ENCODE measurements at regions not wholly inside any gene's neighbourhood (a gene's known extent, or its start where the extent isn't known, plus 50 kb on each side); places are given as distances from the start of the nearest gene placed in this dataset.

DNA sequence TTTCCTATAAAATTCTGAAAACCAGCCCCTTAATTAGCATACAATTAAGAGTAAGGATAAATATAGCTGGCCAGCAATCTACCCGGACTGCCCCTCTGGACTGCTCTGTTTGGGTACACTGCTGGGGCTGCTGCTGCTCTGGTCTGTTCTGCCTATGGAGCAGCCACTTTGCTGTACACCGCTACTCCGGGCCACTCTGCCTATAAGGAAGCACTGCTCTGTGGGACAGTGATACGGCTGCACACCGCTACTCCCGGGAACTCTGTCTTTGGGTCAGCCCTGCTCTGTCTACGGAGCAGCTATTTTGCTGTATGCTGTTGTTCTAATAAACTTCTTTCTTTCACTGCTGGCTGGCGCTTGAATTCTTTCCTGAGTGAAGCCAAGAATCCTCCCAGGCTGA lies 316.5 kb upstream of the PLSCR5 start:
- RAD21 ChIA-PET (ENCODE audit: unreplicated experiment), result no interaction called here
- Histone ChIP-seq H3K79me2 (ENCODE audit: control insufficient read depth, insufficient read depth, low read length) (no peaks in the 10 kb centered on the region), H3K27me3 (replicated peaks in 1 of 2; ENCODE audit: control insufficient read depth in 2 of 2, insufficient read depth in 2 of 2, low read length in 1 of 2) (no peaks in the 10 kb centered on the region), H3K9me3 (replicated peaks; ENCODE audit: control insufficient read depth, insufficient read depth, low read length) (no peaks in the 10 kb centered on the region), H2AFZ (ENCODE audit: control insufficient read depth, low read depth, low read length) (no peak overlapping the region), H3K9ac (ENCODE audit: control insufficient read depth, insufficient read depth, low read length) (no peak overlapping the region), H4K20me1 (ENCODE audit: control insufficient read depth, insufficient read depth) (no peaks in the 10 kb centered on the region), H3K36me3 (ENCODE audit: control insufficient read depth in 2 of 2, insufficient read depth in 2 of 2, low read length in 1 of 2) (no peaks in the 10 kb centered on the region), H3K27ac (ENCODE audit: control insufficient read depth, insufficient read depth) (no peak overlapping the region), H3K4me2 (ENCODE audit: control insufficient read depth, insufficient read depth) (no peak overlapping the region), H3K4me3 (no peak overlapping the region), H3K4me1 (ENCODE audit: control insufficient read depth, insufficient read depth, low read length) (no peaks in the 10 kb centered on the region)
- DNase-seq (ENCODE audit: low read depth, low spot score) (no peak), FAIRE-seq (no peak), ATAC-seq (no peak)
- POLR2A ChIA-PET, result no interaction called here
- WGBS (ENCODE audit: insufficient coverage, insufficient replicate concordance, low lambda C conversion rate, missing lambda C conversion rate), result 49% methylated on average over 8 of the region's 8 CpGs
- CTCF ChIA-PET, result no interaction called here
- intact Hi-C loops (cut with micrococcal nuclease; ENCODE audit: unreplicated experiment) (no loop called here), in situ Hi-C loops (cut with MboI) (no loop called here)
- BruUV-seq (replicated peaks), result no TSS peak
- TF ChIP-seq, protein P1, sequence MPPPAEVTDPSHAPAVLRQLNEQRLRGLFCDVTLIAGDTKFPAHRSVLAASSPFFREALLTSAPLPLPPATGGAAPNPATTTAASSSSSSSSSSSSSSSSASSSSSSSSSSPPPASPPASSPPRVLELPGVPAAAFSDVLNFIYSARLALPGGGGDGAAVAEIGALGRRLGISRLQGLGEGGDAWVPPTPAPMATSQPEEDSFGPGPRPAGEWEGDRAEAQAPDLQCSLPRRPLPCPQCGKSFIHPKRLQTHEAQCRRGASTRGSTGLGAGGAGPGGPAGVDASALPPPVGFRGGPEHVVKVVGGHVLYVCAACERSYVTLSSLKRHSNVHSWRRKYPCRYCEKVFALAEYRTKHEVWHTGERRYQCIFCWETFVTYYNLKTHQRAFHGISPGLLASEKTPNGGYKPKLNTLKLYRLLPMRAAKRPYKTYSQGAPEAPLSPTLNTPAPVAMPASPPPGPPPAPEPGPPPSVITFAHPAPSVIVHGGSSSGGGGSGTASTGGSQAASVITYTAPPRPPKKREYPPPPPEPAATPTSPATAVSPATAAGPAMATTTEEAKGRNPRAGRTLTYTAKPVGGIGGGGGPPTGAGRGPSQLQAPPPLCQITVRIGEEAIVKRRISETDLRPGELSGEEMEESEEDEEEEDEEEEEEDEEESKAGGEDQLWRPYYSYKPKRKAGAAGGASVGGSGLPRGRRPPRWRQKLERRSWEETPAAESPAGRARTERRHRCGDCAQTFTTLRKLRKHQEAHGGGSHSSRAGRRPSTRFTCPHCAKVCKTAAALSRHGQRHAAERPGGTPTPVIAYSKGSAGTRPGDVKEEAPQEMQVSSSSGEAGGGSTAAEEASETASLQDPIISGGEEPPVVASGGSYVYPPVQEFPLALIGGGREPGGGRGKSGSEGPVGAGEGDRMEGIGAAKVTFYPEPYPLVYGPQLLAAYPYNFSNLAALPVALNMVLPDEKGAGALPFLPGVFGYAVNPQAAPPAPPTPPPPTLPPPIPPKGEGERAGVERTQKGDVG (CRISPR knock-in tag; IDR thresholded peaks at IDR 0.05), result no peak
- TF ChIP-seq, protein P2, sequence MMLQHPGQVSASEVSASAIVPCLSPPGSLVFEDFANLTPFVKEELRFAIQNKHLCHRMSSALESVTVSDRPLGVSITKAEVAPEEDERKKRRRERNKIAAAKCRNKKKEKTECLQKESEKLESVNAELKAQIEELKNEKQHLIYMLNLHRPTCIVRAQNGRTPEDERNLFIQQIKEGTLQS (IDR thresholded peaks at IDR 0.05; ENCODE audit: borderline replicate concordance, extremely low read depth, low read depth, low read length), result no peak
- TF ChIP-seq CBX3 (IDR thresholded peaks at IDR 0.05; ENCODE audit: borderline replicate concordance, low read depth) (no peak), FOS (IDR thresholded peaks at IDR 0.05; ENCODE audit: borderline replicate concordance, extremely low read depth, insufficient read length) (no peak), CEBPB (IDR thresholded peaks at IDR 0.05; ENCODE audit: borderline replicate concordance in 1 of 2, low read depth in 2 of 2, low read length in 2 of 2) (no peak), MEF2A (IDR thresholded peaks at IDR 0.05; ENCODE audit: insufficient read depth, low read depth, low read length) (no peak), EED (IDR thresholded peaks at IDR 0.05; ENCODE audit: low read depth) (no peak), IRF4 (IDR thresholded peaks at IDR 0.05; ENCODE audit: low read depth, low read length) (no peak), MYC (IDR thresholded peaks at IDR 0.05; ENCODE audit: insufficient read depth, insufficient read length, insufficient replicate concordance, low read length, severe bottlenecking) (no peak), BRCA1 (IDR thresholded peaks at IDR 0.05; ENCODE audit: low read depth, low read length) (no peak), CHD2 (IDR thresholded peaks at IDR 0.05; ENCODE audit: borderline replicate concordance, low read depth, low read length) (no peak), RFX5 (IDR thresholded peaks at IDR 0.05; ENCODE audit: low read depth, low read length) (no peak), SREBF1 (IDR thresholded peaks at IDR 0.05; ENCODE audit: low read length) (no peak), CREB1 (IDR thresholded peaks at IDR 0.05; ENCODE audit: low read depth) (no peak)
- TF ChIP-seq, protein P3, sequence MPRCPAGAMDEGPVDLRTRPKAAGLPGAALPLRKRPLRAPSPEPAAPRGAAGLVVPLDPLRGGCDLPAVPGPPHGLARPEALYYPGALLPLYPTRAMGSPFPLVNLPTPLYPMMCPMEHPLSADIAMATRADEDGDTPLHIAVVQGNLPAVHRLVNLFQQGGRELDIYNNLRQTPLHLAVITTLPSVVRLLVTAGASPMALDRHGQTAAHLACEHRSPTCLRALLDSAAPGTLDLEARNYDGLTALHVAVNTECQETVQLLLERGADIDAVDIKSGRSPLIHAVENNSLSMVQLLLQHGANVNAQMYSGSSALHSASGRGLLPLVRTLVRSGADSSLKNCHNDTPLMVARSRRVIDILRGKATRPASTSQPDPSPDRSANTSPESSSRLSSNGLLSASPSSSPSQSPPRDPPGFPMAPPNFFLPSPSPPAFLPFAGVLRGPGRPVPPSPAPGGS (IDR thresholded peaks at IDR 0.05; ENCODE audit: borderline replicate concordance, insufficient read depth, low read depth, low read length, poor library complexity, severe bottlenecking), result no peak
- TF ChIP-seq, protein P4, sequence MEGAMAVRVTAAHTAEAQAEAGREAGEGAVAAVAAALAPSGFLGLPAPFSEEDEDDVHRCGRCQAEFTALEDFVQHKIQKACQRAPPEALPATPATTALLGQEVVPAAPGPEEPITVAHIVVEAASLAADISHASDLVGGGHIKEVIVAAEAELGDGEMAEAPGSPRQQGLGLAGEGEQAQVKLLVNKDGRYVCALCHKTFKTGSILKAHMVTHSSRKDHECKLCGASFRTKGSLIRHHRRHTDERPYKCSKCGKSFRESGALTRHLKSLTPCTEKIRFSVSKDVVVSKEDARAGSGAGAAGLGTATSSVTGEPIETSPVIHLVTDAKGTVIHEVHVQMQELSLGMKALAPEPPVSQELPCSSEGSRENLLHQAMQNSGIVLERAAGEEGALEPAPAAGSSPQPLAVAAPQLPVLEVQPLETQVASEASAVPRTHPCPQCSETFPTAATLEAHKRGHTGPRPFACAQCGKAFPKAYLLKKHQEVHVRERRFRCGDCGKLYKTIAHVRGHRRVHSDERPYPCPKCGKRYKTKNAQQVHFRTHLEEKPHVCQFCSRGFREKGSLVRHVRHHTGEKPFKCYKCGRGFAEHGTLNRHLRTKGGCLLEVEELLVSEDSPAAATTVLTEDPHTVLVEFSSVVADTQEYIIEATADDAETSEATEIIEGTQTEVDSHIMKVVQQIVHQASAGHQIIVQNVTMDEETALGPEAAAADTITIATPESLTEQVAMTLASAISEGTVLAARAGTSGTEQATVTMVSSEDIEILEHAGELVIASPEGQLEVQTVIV (IDR thresholded peaks at IDR 0.05; ENCODE audit: borderline replicate concordance, partially characterized antibody), result no peak
- SMC1A ChIA-PET (ENCODE audit: uncharacterized antibody, unreplicated experiment), result no interaction called here
